ENCODE measurements at regions not wholly inside any gene's neighbourhood (a gene's known extent, or its start where the extent isn't known, plus 50 kb on each side); places are given as distances from the start of the nearest gene placed in this dataset.

- no peak for DNase-seq (ENCODE audit: low read depth)
- H3K4me3 ChIP-seq (ENCODE audit: low read depth, low read length): no peak overlapping the region
Observed at GRCh38 chr5:158465086-158465972, 606.4 kb upstream of the CLINT1 start.

GRCh38 chr5:158464383-158464782, 605.4 kb upstream of the CLINT1 start:
- no peak for DNase-seq (ENCODE audit: low read depth)
- H3K4me3 ChIP-seq (ENCODE audit: low read depth, low read length): no peak overlapping the region
- TF ChIP-seq CTCF (IDR thresholded peaks at IDR 0.05; ENCODE audit: low read depth, low read length, missing control alignments): no peak

More at GRCh38 chr5:158465086-158465972, 606.4 kb upstream of the CLINT1 start:
- TF ChIP-seq CTCF (IDR thresholded peaks at IDR 0.05; ENCODE audit: low read depth, low read length, missing control alignments): no peak

- H3K4me3 ChIP-seq (ENCODE audit: low read depth, low read length): no peak overlapping the region
- DNase-seq (ENCODE audit: low read depth): no peak
- TF ChIP-seq CTCF (IDR thresholded peaks at IDR 0.05; ENCODE audit: low read depth, low read length, missing control alignments): no peak
Observed at GRCh38 chr5:158463938-158464337, 605.0 kb upstream of the CLINT1 start.

GRCh38 chr5:158463188-158463587, 604.2 kb upstream of the CLINT1 start:
- no peak overlapping the region for H3K4me3 ChIP-seq (ENCODE audit: low read depth, low read length)
- no peak for TF ChIP-seq CTCF (IDR thresholded peaks at IDR 0.05; ENCODE audit: low read depth, low read length, missing control alignments)
- no peak for DNase-seq (ENCODE audit: low read depth)

GRCh38 chr5:158462349-158463114, 603.6 kb upstream of the CLINT1 start:
- no peak for DNase-seq (ENCODE audit: low read depth)
- no peak overlapping the region for H3K4me3 ChIP-seq (ENCODE audit: low read depth, low read length)
- no peak for TF ChIP-seq CTCF (IDR thresholded peaks at IDR 0.05; ENCODE audit: low read depth, low read length, missing control alignments)

- H3K4me3 ChIP-seq (ENCODE audit: low read depth, low read length): no peak overlapping the region
- no peak for DNase-seq (ENCODE audit: low read depth)
- no peak for TF ChIP-seq CTCF (IDR thresholded peaks at IDR 0.05; ENCODE audit: low read depth, low read length, missing control alignments)
Observed at GRCh38 chr5:158461240-158461854, 602.4 kb upstream of the CLINT1 start.

All from GM12864 (cell line).